GM18517 (cell line): ENCODE measurements at regions not wholly inside any gene's neighbourhood (a gene's known extent, or its start where the extent isn't known, plus 50 kb on each side); places are given as distances from the start of the nearest gene placed in this dataset.
"Not testable (repeated sequence)": the region's sequence is repeated elsewhere in the genome, so short reads cannot be mapped to it uniquely, and the experiment has no call there.

Experiments
- ATAC-seq: cut with Tn5 transposase; IDR thresholded peaks from one replicate; pipeline ENCODE4 v1.9.1; 2021; ENCODE audit warnings: mild to moderate bottlenecking, moderate library complexity; ENCODE audit not compliant: unreplicated experiment

- ATAC-seq: no peak
These were observed 1621.5 kb upstream of the FLRT2 start for GRCh38 chr14:83908419-83908818.

GRCh38 chr14:83909507-83909906 lies 1620.4 kb upstream of the FLRT2 start:
- ATAC-seq: no peak

GRCh38 chr14:83912032-83912642 lies 1617.8 kb upstream of the FLRT2 start:
- ATAC-seq: no peak

GRCh38 chr14:83913476-83913875 lies 1616.5 kb upstream of the FLRT2 start:
- ATAC-seq: no peak

- ATAC-seq: no peak
These were observed 1611.4 kb upstream of the FLRT2 start for GRCh38 chr14:83918546-83918945.

GRCh38 chr14:83919675-83920074 lies 1610.3 kb upstream of the FLRT2 start:
- not testable (repeated sequence) for ATAC-seq

- ATAC-seq: no peak
These were observed 1606.1 kb upstream of the FLRT2 start for GRCh38 chr14:83923842-83924241.

- ATAC-seq: no peak
These were observed 1605.7 kb upstream of the FLRT2 start for GRCh38 chr14:83924259-83924658.

GRCh38 chr14:83940253-83940652 lies 1589.7 kb upstream of the FLRT2 start:
- no peak for ATAC-seq

GRCh38 chr14:83958359-83958758 lies 1571.6 kb upstream of the FLRT2 start:
- no peak for ATAC-seq

- ATAC-seq: no peak
These were observed 1569.0 kb upstream of the FLRT2 start for GRCh38 chr14:83960832-83961512.

- no peak for ATAC-seq
These were observed 1559.9 kb upstream of the FLRT2 start for GRCh38 chr14:83969998-83970397.

- ATAC-seq: no peak
These were observed 1557.3 kb upstream of the FLRT2 start for GRCh38 chr14:83972631-83973030.

- no peak for ATAC-seq
These were observed 1555.2 kb upstream of the FLRT2 start for GRCh38 chr14:83974647-83975163.

- no peak for ATAC-seq
These were observed 1554.5 kb upstream of the FLRT2 start for GRCh38 chr14:83975435-83975834.

- ATAC-seq: no peak
These were observed 1553.8 kb upstream of the FLRT2 start for GRCh38 chr14:83975841-83976770.

GRCh38 chr14:83977583-83977982 lies 1552.4 kb upstream of the FLRT2 start:
- ATAC-seq: no peak

GRCh38 chr14:83981676-83982258 lies 1548.2 kb upstream of the FLRT2 start:
- ATAC-seq: not testable (repeated sequence)

GRCh38 chr14:83988275-83988674 lies 1541.7 kb upstream of the FLRT2 start:
- no peak for ATAC-seq

- no peak for ATAC-seq
These were observed 1538.3 kb upstream of the FLRT2 start for GRCh38 chr14:83991666-83992065.

GRCh38 chr14:83992857-83993256 lies 1537.1 kb upstream of the FLRT2 start:
- ATAC-seq: no peak
